HL-60 (cell line): ENCODE measurements at regions not wholly inside any gene's neighbourhood (a gene's known extent, or its start where the extent isn't known, plus 50 kb on each side); places are given as distances from the start of the nearest gene placed in this dataset.
A peak's percentile ranks its signal among the peaks of the same experiment; 100 is the strongest.

ENCODE experiments used
- DNase-seq, 2 experiments: peaks; one replicate each; pipeline ENCODE4 v3.0.0-alpha.2; 2010 to 2020; ENCODE audit warnings: low read depth in 1 of 2, low spot score in 1 of 2
- H3K27ac ChIP-seq: fragments of 250-450 bp; sonication (Bioruptor Pico); replicated peaks from 2 replicates; pipeline ENCODE4 v1.5.1; 2020; ENCODE audit warnings: mild to moderate bottlenecking, moderate library complexity
- H3K27me3 ChIP-seq: fragments of 250-450 bp; sonication (Bioruptor Pico); 2 replicates; pipeline ENCODE4 v1.5.1; 2021; ENCODE audit warnings: mild to moderate bottlenecking, moderate library complexity; ENCODE audit not compliant: insufficient read depth, poor library complexity, severe bottlenecking
- H3K4me3 ChIP-seq: replicated peaks from 2 replicates; pipeline ENCODE4 v1.5.1; 2011; ENCODE audit warnings: mild to moderate bottlenecking, control low read depth, low read length; ENCODE audit not compliant: insufficient read depth
- GABPA ChIP-seq: IDR thresholded peaks from 2 replicates; pipeline ENCODE4 v1.6.1; 2012; ENCODE audit warnings: low read depth
- POLR2AphosphoS5 ChIP-seq: IDR thresholded peaks from 2 replicates; pipeline ENCODE4 v1.6.1; 2012; ENCODE audit warnings: low read depth
- SPI1 ChIP-seq: IDR thresholded peaks from 2 replicates; pipeline ENCODE4 v1.6.1; 2012; ENCODE audit warnings: low read depth, mild to moderate bottlenecking, borderline replicate concordance
- TF ChIP-seq, protein P1 (sequence below): IDR thresholded peaks from one replicate; pipeline ENCODE4 v1.5.1; 2011; ENCODE audit warnings: low read length, control low read depth, inconsistent platforms; ENCODE audit not compliant: insufficient read depth
- TF ChIP-seq, protein P2 (sequence below): IDR thresholded peaks from 2 replicates; pipeline ENCODE4 v1.6.1; 2012; ENCODE audit warnings: low read depth; ENCODE audit not compliant: insufficient replicate concordance

DNA sequence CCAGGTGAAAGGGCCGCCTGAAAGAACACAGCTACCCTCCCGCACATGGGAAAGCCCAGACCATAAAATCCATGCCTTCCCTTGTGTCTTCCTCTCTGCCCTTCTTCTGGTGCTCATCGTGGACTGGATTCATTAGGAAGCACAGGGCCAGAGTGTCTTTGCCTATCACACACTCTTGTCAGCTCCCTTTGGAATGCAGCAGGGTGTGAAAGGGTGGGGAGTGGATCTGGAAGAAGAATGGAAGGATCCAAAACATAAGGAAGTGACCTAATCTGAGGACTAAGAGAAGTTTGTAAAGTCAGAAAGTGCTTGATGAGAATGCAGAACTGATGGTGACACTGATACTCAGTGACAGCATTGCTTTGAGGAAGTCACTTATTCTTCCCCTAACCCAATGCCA is 1147.3 kb upstream of the GOT2 start:
- DNase-seq, result no peak
- Histone ChIP-seq H3K27ac (no peak overlapping the region), H3K4me3 (no peak overlapping the region), H3K27me3 (no peaks in the 10 kb centered on the region)
- TF ChIP-seq SPI1, result peak; percentile 43; the same call in 1 of the 2 replicates
- no peak for TF ChIP-seq POLR2AphosphoS5
- TF ChIP-seq GABPA, result no peak
- TF ChIP-seq, protein P1, sequence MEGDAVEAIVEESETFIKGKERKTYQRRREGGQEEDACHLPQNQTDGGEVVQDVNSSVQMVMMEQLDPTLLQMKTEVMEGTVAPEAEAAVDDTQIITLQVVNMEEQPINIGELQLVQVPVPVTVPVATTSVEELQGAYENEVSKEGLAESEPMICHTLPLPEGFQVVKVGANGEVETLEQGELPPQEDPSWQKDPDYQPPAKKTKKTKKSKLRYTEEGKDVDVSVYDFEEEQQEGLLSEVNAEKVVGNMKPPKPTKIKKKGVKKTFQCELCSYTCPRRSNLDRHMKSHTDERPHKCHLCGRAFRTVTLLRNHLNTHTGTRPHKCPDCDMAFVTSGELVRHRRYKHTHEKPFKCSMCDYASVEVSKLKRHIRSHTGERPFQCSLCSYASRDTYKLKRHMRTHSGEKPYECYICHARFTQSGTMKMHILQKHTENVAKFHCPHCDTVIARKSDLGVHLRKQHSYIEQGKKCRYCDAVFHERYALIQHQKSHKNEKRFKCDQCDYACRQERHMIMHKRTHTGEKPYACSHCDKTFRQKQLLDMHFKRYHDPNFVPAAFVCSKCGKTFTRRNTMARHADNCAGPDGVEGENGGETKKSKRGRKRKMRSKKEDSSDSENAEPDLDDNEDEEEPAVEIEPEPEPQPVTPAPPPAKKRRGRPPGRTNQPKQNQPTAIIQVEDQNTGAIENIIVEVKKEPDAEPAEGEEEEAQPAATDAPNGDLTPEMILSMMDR, result no peak
- TF ChIP-seq, protein P2, sequence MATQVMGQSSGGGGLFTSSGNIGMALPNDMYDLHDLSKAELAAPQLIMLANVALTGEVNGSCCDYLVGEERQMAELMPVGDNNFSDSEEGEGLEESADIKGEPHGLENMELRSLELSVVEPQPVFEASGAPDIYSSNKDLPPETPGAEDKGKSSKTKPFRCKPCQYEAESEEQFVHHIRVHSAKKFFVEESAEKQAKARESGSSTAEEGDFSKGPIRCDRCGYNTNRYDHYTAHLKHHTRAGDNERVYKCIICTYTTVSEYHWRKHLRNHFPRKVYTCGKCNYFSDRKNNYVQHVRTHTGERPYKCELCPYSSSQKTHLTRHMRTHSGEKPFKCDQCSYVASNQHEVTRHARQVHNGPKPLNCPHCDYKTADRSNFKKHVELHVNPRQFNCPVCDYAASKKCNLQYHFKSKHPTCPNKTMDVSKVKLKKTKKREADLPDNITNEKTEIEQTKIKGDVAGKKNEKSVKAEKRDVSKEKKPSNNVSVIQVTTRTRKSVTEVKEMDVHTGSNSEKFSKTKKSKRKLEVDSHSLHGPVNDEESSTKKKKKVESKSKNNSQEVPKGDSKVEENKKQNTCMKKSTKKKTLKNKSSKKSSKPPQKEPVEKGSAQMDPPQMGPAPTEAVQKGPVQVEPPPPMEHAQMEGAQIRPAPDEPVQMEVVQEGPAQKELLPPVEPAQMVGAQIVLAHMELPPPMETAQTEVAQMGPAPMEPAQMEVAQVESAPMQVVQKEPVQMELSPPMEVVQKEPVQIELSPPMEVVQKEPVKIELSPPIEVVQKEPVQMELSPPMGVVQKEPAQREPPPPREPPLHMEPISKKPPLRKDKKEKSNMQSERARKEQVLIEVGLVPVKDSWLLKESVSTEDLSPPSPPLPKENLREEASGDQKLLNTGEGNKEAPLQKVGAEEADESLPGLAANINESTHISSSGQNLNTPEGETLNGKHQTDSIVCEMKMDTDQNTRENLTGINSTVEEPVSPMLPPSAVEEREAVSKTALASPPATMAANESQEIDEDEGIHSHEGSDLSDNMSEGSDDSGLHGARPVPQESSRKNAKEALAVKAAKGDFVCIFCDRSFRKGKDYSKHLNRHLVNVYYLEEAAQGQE, result no peak

DNA sequence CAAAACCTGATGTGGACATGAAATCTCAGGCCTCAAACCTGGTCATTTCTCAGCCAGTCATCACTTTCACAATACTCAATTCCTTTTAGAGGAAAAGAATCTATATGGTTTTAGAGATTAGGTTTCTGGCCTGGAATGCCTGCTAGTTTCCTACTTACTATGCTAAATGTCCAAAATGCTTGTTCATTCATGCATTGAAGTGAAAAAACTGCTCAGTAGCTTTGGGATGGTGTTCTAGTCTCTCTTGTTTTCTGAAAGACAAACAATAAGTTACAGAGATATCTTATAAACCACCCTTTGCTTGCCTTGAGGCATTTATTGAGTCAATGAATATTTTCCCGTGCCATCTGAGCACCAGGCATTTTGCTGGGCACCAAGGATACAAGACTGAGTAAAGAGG is 1146.5 kb upstream of the GOT2 start:
- DNase-seq, result no peak
- no peak overlapping the region for H3K4me3 ChIP-seq
- H3K27me3 ChIP-seq, result no peaks in the 10 kb centered on the region
- TF ChIP-seq SPI1 (no peak), GABPA (no peak), POLR2AphosphoS5 (no peak)
- TF ChIP-seq, protein P2, result no peak
- TF ChIP-seq, protein P1, result no peak
- no peak overlapping the region for H3K27ac ChIP-seq

DNA sequence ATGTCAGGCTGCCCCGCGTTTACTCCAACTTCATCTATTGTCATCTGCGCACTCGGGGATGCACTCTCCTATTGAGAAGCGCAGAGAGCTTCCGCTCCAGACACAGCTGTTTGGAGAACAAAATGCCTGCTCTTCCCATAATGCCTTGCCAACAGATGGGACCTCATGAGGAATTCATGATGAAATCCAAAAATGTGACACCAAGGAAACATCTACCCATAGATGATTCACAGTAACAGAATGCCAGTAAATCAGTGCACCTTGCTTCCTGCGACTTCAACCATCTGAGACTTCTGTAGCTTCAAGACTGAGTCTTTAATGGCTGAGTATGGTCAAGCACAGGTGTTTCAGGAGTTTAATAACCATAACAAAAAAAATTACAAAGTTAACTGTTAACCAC is 1144.9 kb upstream of the GOT2 start:
- no peak for DNase-seq
- Histone ChIP-seq H3K27me3 (no peaks in the 10 kb centered on the region), H3K27ac (no peak overlapping the region), H3K4me3 (no peak overlapping the region)
- no peak for TF ChIP-seq SPI1
- no peak for TF ChIP-seq GABPA
- TF ChIP-seq, protein P1, result no peak
- TF ChIP-seq, protein P2, result no peak
- TF ChIP-seq POLR2AphosphoS5, result no peak
